H9 (cell line): ENCODE measurements at regions not wholly inside any gene's neighbourhood (a gene's known extent, or its start where the extent isn't known, plus 50 kb on each side); places are given as distances from the start of the nearest gene placed in this dataset.

ENCODE experiments used
- DNase-seq: peaks from one replicate; pipeline ENCODE4 v3.0.0-alpha.2; 2017
- H2AFZ ChIP-seq: one replicate; pipeline ENCODE4 v1.6.1; 2013; ENCODE audit warnings: mild to moderate bottlenecking, low read length, control low read depth, moderate library complexity
- H2AK5ac ChIP-seq: 2 replicates; pipeline ENCODE4 v1.6.1; 2013; ENCODE audit warnings: low read length, control low read depth, mixed read lengths; ENCODE audit not compliant: insufficient read length
- H2BK120ac ChIP-seq: one replicate; pipeline ENCODE4 v1.6.1; 2013; ENCODE audit warnings: low read depth, mild to moderate bottlenecking, low read length, control low read depth, inconsistent platforms; ENCODE audit not compliant: poor library complexity, severe bottlenecking
- H2BK12ac ChIP-seq: 2 replicates; pipeline ENCODE4 v1.6.1; 2013; ENCODE audit warnings: low read length, control low read depth, mixed read lengths, low read depth; ENCODE audit not compliant: insufficient read length
- H2BK15ac ChIP-seq: 2 replicates; pipeline ENCODE4 v1.6.1; 2013; ENCODE audit warnings: low read depth, low read length, control low read depth
- H2BK20ac ChIP-seq: one replicate; pipeline ENCODE4 v1.6.1; 2013; ENCODE audit warnings: low read depth, mild to moderate bottlenecking, low read length, control low read depth, inconsistent platforms; ENCODE audit not compliant: poor library complexity, severe bottlenecking
- H2BK5ac ChIP-seq: 2 replicates; pipeline ENCODE4 v1.6.1; 2013; ENCODE audit warnings: low read length, control low read depth, mixed read lengths; ENCODE audit not compliant: insufficient read length
- H3K14ac ChIP-seq: 2 replicates; pipeline ENCODE4 v1.6.1; 2013; ENCODE audit warnings: low read length, control low read depth; ENCODE audit not compliant: insufficient read depth
- H3K18ac ChIP-seq: 2 replicates; pipeline ENCODE4 v1.6.1; 2013; ENCODE audit warnings: low read depth, mild to moderate bottlenecking, mixed read lengths, low read length, control low read depth; ENCODE audit not compliant: insufficient read length
- H3K23ac ChIP-seq: 2 replicates; pipeline ENCODE4 v1.6.1; 2013; ENCODE audit warnings: low read length, control low read depth, mixed read lengths, low read depth; ENCODE audit not compliant: insufficient read length
- H3K23me2 ChIP-seq: 2 replicates; pipeline ENCODE4 v1.6.1; 2013; ENCODE audit warnings: low read depth, mild to moderate bottlenecking, mixed read lengths, low read length, control low read depth; ENCODE audit not compliant: insufficient read length, poor library complexity, severe bottlenecking
- H3K27ac ChIP-seq: 2 replicates; pipeline ENCODE4 v1.5.1; 2013; ENCODE audit warnings: low read length, control low read depth, mixed read lengths, low read depth; ENCODE audit not compliant: insufficient read length
- H3K27me3 ChIP-seq: 2 replicates; pipeline ENCODE4 v1.6.1; 2013; ENCODE audit warnings: low read length, control low read depth, inconsistent platforms; ENCODE audit not compliant: insufficient read depth
- H3K4ac ChIP-seq: 2 replicates; pipeline ENCODE4 v1.6.1; 2013; ENCODE audit warnings: low read depth, mild to moderate bottlenecking, control low read depth, inconsistent platforms, low read length, moderate library complexity
- H3K4me1 ChIP-seq: 2 replicates; pipeline ENCODE4 v1.6.1; 2013; ENCODE audit warnings: low read length, control low read depth, inconsistent platforms; ENCODE audit not compliant: insufficient read depth
- H3K4me2 ChIP-seq: 2 replicates; pipeline ENCODE4 v1.6.1; 2013; ENCODE audit warnings: low read length, control low read depth, mixed read lengths; ENCODE audit not compliant: insufficient read length, insufficient read depth
- H3K56ac ChIP-seq: 2 replicates; pipeline ENCODE4 v1.6.1; 2013; ENCODE audit warnings: low read depth, mild to moderate bottlenecking, mixed read lengths, low read length, control low read depth; ENCODE audit not compliant: insufficient read length
- H3K79me1 ChIP-seq: 2 replicates; pipeline ENCODE4 v1.6.1; 2013; ENCODE audit warnings: low read depth, mild to moderate bottlenecking, moderate library complexity, low read length, control low read depth, inconsistent platforms; ENCODE audit not compliant: insufficient read depth, poor library complexity, severe bottlenecking
- H3K79me2 ChIP-seq: 2 replicates; pipeline ENCODE4 v1.6.1; 2013; ENCODE audit warnings: low read length, control low read depth, inconsistent platforms; ENCODE audit not compliant: insufficient read depth
- H3K9ac ChIP-seq: 2 replicates; pipeline ENCODE4 v1.6.1; 2013; ENCODE audit warnings: low read length, control low read depth, mixed read lengths; ENCODE audit not compliant: insufficient read length; ENCODE audit errors: extremely low read depth
- H3K9me3 ChIP-seq: one replicate; pipeline ENCODE4 v1.6.1; 2013; ENCODE audit warnings: low read depth, low read length, inconsistent platforms; ENCODE audit not compliant: control insufficient read depth
- H3T11ph ChIP-seq: one replicate; pipeline ENCODE4 v1.6.1; 2013; ENCODE audit warnings: mild to moderate bottlenecking, low read length, control low read depth, inconsistent platforms
- H4K20me1 ChIP-seq: one replicate; pipeline ENCODE4 v1.6.1; 2013; ENCODE audit not compliant: control insufficient read depth, insufficient read length, insufficient read depth
- H4K5ac ChIP-seq: 2 replicates; pipeline ENCODE4 v1.6.1; 2013; ENCODE audit warnings: low read depth, mild to moderate bottlenecking, mixed read lengths, low read length, control low read depth; ENCODE audit not compliant: insufficient read length
- H4K8ac ChIP-seq: replicated peaks from 2 replicates; pipeline ENCODE4 v1.6.1; 2013; ENCODE audit warnings: low read length, control low read depth, mixed read lengths, low read depth; ENCODE audit not compliant: insufficient read length
- H4K91ac ChIP-seq: 2 replicates; pipeline ENCODE4 v1.6.1; 2013; ENCODE audit warnings: low read depth, mild to moderate bottlenecking, moderate library complexity, mixed read lengths, low read length, control low read depth; ENCODE audit not compliant: insufficient read length
- H3K27ac Mint-ChIP-seq, 3 experiments: 2 replicates in 2 of 3; 3 replicates in 1 of 3; pipeline ENCODE4 v1.8.0; 2020 to 2021; ENCODE audit warnings: mixed read lengths in 3 of 3, mild to moderate bottlenecking in 1 of 3, moderate library complexity in 1 of 3
- H3K27me3 Mint-ChIP-seq: 2 replicates; pipeline ENCODE4 v1.8.0; 2021; ENCODE audit warnings: low read depth, mild to moderate bottlenecking, moderate library complexity, mixed read lengths
- H3K36me3 Mint-ChIP-seq, 3 experiments: 2 replicates in 2 of 3; 3 replicates in 1 of 3; pipeline ENCODE4 v1.8.0; 2020 to 2021; ENCODE audit warnings: low read depth in 3 of 3, mixed read lengths in 3 of 3; ENCODE audit not compliant: insufficient read depth in 1 of 3
- H3K4me1 Mint-ChIP-seq, 2 experiments: 2 replicates each; pipeline ENCODE4 v1.8.0; 2020; ENCODE audit warnings: mixed read lengths in 2 of 2
- H3K4me3 Mint-ChIP-seq, 2 experiments: 2 replicates in 1 of 2; 3 replicates in 1 of 2; pipeline ENCODE4 v1.8.0; 2020 to 2021; ENCODE audit warnings: mild to moderate bottlenecking in 2 of 2, mixed read lengths in 2 of 2, moderate library complexity in 1 of 2
- H3K9me3 Mint-ChIP-seq, 2 experiments: 2 replicates in 1 of 2; 3 replicates in 1 of 2; pipeline ENCODE4 v1.8.0; 2020; ENCODE audit warnings: mild to moderate bottlenecking in 2 of 2, mixed read lengths in 2 of 2, moderate library complexity in 1 of 2
- WGBS: extraction: QIAGEN DNeasy Blood & Tissue Kit; methylation state at CpG from one replicate; pipeline ENCODE4 v1.1.7; 2013; ENCODE audit warnings: missing lambda C conversion rate, low lambda C conversion rate, mixed read lengths; ENCODE audit not compliant: insufficient read length; ENCODE audit errors: extremely low coverage; 5-methylcytosine and 5-hydroxymethylcytosine counted together
- TF ChIP-seq, protein P1 (sequence below): fragments of 200-600 bp; sonication (generic); conservative IDR thresholded peaks from 3 replicates; pipeline ENCODE4 v1.8.0; 2021; ENCODE audit warnings: antibody characterized with exemption, mild to moderate bottlenecking

DNA sequence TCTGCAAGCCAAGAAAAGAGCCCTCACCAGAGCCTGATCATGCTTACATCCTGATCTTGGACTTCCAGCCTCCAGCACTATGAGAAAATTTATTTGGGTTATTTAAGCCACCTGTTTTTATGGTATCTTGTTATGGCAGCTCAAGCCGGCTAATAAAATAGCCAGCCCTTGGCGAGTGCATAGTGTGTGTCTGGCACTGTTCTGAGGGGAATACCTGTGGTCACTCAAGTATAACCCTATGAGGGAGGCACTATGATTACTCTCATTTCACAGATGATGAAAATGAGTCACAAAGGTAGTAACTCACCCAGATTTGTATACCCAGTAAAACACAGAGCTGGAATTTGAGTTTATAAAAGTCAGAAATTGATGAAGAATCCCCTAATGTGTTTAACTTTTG is 556.9 kb upstream of the SETBP1 start:
- Histone ChIP-seq H2BK5ac (no peak overlapping the region), H4K91ac (no peak overlapping the region), H3K27me3 (no peaks in the 10 kb centered on the region), H4K8ac (no peak overlapping the region), H3T11ph (no peak overlapping the region), H3K4me1 (no peaks in the 10 kb centered on the region), H3K9ac (no peak overlapping the region), H3K14ac (no peak overlapping the region), H2AFZ (no peak overlapping the region), H3K23ac (no peak overlapping the region), H3K4ac (no peak overlapping the region), H4K20me1 (no peaks in the 10 kb centered on the region), H2BK15ac (no peak overlapping the region), H2BK12ac (no peak overlapping the region), H2AK5ac (no peak overlapping the region), H3K56ac (no peak overlapping the region), H3K18ac (no peak overlapping the region), H2BK20ac (no peak overlapping the region), H3K23me2 (no peaks in the 10 kb centered on the region), H3K79me1 (no peaks in the 10 kb centered on the region), H3K79me2 (no peaks in the 10 kb centered on the region), H3K4me2 (no peak overlapping the region), H2BK120ac (no peak overlapping the region), H3K9me3 (no peaks in the 10 kb centered on the region), H3K27ac (no peak overlapping the region), H4K5ac (no peak overlapping the region)
- no peak overlapping the region for H3K4me3 Mint-ChIP-seq
- H3K27ac Mint-ChIP-seq, result no peak overlapping the region
- TF ChIP-seq, protein P1, sequence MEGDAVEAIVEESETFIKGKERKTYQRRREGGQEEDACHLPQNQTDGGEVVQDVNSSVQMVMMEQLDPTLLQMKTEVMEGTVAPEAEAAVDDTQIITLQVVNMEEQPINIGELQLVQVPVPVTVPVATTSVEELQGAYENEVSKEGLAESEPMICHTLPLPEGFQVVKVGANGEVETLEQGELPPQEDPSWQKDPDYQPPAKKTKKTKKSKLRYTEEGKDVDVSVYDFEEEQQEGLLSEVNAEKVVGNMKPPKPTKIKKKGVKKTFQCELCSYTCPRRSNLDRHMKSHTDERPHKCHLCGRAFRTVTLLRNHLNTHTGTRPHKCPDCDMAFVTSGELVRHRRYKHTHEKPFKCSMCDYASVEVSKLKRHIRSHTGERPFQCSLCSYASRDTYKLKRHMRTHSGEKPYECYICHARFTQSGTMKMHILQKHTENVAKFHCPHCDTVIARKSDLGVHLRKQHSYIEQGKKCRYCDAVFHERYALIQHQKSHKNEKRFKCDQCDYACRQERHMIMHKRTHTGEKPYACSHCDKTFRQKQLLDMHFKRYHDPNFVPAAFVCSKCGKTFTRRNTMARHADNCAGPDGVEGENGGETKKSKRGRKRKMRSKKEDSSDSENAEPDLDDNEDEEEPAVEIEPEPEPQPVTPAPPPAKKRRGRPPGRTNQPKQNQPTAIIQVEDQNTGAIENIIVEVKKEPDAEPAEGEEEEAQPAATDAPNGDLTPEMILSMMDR, result no peak
- no peaks in the 10 kb centered on the region for H3K9me3 Mint-ChIP-seq
- WGBS, result no CpG with 5 or more reads among the region's 2 CpGs
- no peaks in the 10 kb centered on the region for H3K36me3 Mint-ChIP-seq
- H3K4me1 Mint-ChIP-seq, result no peaks in the 10 kb centered on the region
- H3K27me3 Mint-ChIP-seq, result no peaks in the 10 kb centered on the region
- no peak for DNase-seq
